ENCODE measurements at regions not wholly inside any gene's neighbourhood (a gene's known extent, or its start where the extent isn't known, plus 50 kb on each side); places are given as distances from the start of the nearest gene placed in this dataset.

DNA sequence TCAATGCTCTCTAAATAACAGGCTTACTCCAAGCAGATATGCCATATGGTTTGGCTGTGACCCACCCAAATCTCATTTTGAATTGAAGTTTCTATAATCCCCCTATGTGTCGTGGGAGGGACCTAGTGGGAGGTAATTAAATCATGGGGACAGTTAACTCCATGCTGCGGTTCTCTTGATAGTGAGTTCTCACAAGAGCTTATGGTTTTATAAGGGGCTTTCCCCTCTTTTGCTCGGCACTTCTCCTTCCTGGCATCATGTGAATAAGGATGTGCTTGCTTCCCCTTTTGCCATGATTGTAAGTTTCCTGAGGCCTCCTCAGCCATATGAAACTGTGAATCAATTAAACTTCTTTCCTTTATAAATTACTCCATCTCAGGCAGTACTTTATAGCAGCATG is 302.7 kb upstream of the ZC3H15 start:
- DNase-seq, result no peak

DNA sequence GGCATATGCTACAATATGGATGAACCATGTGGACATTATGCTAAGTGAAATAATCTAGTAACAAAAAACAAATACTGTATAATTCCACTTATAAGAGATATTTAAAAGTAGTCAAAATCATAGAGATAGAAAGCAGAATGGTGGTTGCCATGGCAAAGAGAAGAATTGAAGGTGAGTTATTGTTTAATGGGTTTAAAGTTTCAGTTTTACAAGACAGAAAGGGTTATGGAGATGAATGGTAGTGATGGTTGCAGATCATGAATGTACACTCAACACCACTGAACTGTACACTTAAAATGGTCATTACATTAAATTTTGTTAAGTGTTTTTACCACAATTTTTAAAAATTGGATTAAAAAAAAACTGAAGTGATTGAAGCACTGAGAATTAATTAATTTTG is 298.2 kb upstream of the ZC3H15 start:
- no peak for DNase-seq

- DNase-seq, result no peak
Measured at GRCh38 chr2:186189816-186190215, 296.2 kb upstream of the ZC3H15 start.

DNA sequence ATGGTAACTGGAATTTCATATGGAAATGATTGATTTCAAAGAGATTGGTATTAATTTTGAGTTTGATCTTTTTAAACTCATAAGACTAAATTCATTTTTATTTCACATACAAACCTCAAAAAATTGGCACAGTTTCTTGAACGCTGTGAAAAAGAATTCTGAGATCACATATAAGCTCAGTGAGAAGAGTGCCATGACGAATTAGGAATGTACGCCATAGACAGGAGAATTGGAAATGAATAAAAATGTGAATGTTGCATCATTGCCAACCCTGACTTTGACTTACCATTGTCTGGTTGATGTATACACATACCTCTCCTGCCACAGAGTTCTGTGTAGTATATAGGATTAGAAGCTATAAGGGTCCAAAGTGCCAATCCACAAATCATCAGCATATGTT is 290.4 kb upstream of the ZC3H15 start:
- DNase-seq, result no peak

GRCh38 chr2:186197955-186198354 is 288.1 kb upstream of the ZC3H15 start:
- DNase-seq, result no peak

GRCh38 chr2:186199029-186199428 is 287.0 kb upstream of the ZC3H15 start:
- DNase-seq, result no peak

DNA sequence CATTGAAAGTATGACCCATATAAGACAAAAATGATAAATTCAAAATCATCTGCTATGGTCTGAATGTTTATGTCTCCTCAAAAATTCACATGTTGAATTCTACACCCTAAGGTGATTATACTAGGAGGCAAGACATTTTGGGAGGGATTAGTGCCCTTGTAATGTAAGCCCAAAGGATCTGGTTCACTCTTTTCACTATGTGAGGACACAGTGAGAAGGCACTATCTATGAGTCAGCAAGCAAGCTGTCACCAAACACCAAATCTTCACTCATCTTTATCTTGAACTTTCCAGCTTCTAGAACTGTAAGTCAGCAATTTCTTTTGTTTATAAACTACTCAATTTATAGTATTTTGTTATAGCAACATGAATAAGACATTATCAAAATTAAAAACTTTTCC is 284.7 kb upstream of the ZC3H15 start:
- no peak for DNase-seq

GRCh38 chr2:186205254-186205911 is 280.7 kb upstream of the ZC3H15 start:
- no peak for DNase-seq

DNA sequence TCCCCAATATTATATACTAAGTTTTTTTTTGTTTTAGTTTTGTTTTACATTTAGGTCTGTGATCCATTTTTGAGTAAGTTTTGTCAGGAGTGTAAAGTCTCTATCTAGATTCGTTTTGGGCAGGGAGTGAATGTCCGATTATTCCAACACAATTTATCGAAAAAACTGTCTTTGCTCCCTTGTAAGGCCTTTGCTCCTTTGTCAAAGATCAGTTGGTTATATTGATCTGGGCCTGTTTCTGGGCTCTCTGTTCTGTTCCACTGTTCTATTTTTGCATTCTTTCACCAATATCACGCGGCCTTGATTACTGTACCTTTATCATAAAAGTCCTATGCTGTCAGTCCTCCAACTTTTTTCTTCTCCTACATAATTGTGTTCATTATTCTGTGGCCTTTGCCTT is 276.5 kb upstream of the ZC3H15 start:
- DNase-seq, result no peak

DNA sequence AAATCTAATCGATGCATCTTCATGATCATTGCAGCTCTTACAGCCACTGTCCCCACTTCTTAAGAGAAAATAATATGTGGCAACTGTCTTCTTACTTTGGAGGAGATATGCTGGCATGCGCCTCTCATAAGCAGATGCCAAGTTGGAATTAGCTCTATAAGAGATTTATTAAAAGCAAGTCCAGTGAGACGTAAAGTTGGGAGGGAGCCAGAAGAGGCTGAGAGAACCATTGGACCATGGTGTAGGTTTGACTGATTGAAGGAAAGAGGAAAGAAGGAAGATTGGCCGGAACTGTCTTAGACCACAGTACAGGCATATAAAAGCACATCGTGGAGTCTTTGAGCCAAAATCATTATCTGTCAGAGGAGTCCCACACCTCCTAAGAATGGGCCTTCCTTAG is 265.7 kb upstream of the ZC3H15 start:
- DNase-seq, result no peak

DNA sequence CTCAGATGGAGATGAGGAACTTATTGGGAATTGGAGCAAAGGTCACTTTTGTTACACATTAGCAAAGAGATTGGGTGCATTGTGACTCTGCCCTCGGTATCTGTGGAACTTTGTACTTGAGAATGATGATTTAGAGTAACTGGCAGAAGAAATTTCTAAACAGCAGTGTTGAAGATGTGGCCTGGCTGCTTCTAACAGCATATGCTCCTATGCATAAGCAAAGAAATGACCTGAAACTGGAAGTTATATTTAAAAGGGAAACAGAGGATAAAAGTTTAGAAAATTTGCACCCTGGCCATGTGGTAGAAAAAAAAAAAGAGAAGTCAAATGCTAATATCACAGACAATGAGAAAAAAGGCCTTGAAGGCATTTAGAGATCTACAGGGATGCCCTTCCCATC is 256.8 kb upstream of the ZC3H15 start:
- no peak for DNase-seq

- DNase-seq, result no peak
Measured at GRCh38 chr2:186241874-186242273, 244.2 kb upstream of the ZC3H15 start.

- no peak for DNase-seq
Measured at GRCh38 chr2:186254759-186255158, 231.3 kb upstream of the ZC3H15 start.

DNA sequence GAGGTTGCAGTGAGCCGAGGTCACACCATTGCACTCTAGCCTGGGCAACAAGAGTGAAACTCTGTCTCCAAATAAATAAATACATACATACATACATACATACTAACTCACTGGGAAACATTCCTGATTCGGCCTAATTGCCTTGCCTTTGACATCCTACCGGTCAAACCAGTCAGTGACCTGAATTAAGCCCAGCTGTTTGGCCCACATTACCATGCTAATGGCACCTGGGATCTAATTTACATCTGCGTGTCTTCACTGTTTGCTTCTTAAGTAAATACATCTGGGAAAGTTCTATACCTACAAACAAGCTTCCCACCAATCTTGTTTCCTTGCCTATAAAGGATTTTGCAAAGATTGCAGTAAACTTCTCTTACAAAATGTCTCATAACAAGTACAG is 230.2 kb upstream of the ZC3H15 start:
- no peak for DNase-seq

GRCh38 chr2:186256540-186256939 is 229.5 kb upstream of the ZC3H15 start:
- DNase-seq, result peak; percentile 55

DNA sequence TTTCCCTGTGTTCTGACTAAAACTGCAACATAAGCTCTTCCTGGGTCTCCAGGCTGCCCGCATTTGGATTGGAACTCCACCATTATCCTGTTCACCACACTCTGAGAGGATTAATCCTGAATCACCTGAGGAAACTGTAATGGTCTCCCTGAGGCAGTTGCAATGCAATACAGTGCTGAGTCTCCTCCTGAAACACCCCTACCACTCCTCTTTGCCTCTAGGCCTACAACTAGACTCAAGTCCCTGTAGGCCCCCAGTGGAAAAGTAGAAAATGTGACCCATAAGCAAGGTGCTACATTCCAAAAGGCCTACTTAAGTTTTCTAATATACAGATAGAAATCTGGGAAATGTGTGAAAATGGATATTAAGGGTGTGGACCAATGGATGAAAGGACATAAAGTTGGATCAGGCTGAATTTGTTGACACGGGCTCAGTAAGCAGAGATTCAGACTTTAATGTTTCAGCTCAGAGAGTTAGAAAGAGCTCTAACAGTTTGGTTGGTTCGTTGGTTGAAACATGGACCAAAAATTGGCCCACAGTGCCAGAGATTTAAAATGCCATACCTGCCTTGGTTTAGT is 222.3 kb upstream of the ZC3H15 start:
- DNase-seq, result no peak

GRCh38 chr2:186269536-186269935 is 216.5 kb upstream of the ZC3H15 start:
- DNase-seq, result no peak

DNA sequence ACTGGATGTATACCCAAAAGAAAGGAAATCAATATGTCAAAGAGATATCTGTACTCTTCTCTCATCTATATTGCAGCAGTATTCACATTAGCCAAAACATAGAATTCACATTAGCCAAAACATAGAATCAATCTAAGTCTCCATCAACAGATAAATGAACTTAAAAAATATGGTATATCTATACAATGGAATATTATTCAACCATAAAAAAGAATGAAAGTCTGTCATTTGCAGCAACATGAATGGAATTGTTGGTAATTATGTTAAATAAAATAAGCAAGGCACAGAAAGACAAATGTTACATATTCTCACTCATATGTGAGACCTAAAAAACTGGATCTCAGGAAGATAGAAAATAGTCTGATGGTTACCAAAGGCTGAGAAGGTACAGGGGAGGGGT is 212.1 kb upstream of the ZC3H15 start:
- DNase-seq, result no peak

DNA sequence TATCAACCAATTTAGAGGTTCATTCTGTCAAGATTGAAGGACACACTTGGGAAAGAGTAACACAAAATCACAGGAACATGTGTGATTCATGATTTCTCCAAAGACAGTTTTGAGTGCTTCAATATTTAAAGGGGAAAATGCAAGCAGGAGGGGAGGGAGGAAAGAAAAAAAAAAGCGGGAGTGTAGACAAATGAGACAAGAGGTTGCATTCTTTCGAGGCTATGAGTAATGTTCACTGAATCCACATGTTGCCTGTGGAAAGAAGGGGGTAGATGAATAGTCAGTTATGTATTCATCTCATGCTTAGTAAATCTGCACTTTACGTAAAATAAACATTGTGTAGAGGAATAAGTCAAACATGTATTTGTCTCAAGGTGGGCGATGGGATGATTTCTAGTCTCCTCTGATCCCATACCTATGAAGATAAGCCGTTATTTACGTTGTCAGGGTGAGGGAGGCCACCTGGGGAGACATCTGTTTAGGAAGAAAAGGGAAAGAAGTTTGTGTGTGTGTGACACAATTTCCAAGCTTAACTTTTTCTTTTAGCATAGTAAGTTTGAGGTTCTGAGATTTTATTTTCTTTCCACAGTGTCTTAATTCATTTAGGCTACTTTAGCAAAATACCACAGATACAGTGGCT is 211.0 kb upstream of the ZC3H15 start:
- no peak for DNase-seq

- no peak for DNase-seq
Measured at GRCh38 chr2:186276909-186277308, 209.2 kb upstream of the ZC3H15 start.

DNA sequence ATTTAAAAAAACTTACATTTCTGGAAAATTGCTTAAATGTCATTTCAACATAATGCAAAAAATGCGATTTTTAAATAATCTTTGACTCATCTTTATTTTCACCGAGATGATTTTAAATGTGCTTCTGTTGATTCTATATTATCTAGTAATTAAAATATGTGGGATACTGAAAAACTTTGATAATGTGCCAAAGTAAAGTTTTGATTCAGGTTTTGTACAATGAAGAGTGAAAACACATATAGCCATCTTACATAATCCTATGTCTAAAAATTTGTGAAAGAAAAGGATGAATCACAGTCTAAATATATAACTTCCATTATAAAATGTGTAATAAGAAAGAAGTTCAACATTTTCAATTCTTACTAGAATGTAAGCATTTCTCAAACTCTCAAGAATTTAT is 204.3 kb upstream of the ZC3H15 start:
- DNase-seq, result no peak

DNA sequence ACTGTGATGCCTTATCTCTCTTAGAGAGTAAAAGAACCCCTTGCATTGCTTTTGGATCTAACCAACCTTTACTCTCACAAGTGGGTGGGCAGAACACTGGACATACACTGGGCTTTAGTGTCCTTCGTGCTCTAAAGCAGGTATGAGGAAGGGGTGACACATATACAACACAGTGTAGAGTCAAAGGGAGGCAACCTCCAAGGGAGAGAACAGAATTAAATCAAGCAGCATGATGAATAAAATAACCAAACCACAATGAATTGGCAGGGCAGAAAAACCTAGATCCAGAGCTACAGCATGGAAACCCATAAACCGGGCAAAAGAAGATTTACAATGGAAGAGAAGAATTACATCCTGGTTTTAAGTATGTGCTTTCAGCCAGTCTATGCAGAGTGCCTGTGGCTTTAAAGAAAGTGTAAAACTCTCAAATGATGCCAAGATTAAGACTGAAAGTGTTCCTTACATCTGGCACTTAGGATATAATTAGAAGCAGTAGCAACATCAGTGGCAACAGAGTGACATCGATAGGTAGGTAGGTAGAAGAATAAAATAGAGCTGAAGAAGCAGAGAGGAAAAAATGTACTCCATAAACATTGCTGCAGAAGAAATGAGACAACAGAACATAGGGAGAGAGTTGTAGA is 191.7 kb upstream of the ZC3H15 start:
- no peak for DNase-seq

DNA sequence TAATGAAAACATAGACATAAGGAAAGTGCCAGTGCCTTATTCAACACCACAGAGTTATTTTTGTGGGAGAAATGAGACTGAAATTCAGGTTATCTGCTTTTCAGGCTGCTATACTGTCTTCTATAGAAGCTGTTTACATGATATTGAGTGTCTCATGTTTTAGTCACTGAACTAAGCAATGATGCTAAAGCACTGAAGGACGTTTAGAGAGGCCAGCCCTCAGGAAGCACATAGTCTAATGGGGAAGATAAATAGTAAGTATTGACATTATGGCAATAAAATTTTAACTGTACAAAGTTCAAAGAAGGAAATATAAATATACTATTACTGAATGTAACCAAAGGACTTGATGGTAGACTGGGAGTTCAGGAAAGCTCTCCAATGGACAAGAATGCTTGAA is 186.4 kb upstream of the ZC3H15 start:
- no peak for DNase-seq
